Dermis microvascular lymphatic vessel endothelial cell (primary cell): ENCODE measurements at regions not wholly inside any gene's neighbourhood (a gene's known extent, or its start where the extent isn't known, plus 50 kb on each side); places are given as distances from the start of the nearest gene placed in this dataset.

Source experiments
- DNase-seq, 2 donors: peaks; one replicate each; pipeline versions ENCODE4 v3.0.0 to v3.0.0-alpha.2; 2010; ENCODE audit warnings: low read depth in 2 of 2

GRCh38 chr2:203789618-203790017 is 78.0 kb upstream of the CTLA4 start:
- DNase-seq: peak in 1 of 2 donors; percentile 82

GRCh38 chr2:203790134-203790852 is 77.3 kb upstream of the CTLA4 start:
- peak in 1 of 2 donors; percentile 76 for DNase-seq

GRCh38 chr2:203796248-203797010 is 71.1 kb upstream of the CTLA4 start:
- DNase-seq: no peak

GRCh38 chr2:203797276-203797675 is 70.3 kb upstream of the CTLA4 start:
- no peak for DNase-seq

GRCh38 chr2:203797712-203798111 is 69.9 kb upstream of the CTLA4 start:
- DNase-seq: no peak

- DNase-seq: no peak
Measured at GRCh38 chr2:203798296-203799087, 69.1 kb upstream of the CTLA4 start.

- DNase-seq: no peak
Measured at GRCh38 chr2:203799908-203800307, 67.7 kb upstream of the CTLA4 start.

DNA sequence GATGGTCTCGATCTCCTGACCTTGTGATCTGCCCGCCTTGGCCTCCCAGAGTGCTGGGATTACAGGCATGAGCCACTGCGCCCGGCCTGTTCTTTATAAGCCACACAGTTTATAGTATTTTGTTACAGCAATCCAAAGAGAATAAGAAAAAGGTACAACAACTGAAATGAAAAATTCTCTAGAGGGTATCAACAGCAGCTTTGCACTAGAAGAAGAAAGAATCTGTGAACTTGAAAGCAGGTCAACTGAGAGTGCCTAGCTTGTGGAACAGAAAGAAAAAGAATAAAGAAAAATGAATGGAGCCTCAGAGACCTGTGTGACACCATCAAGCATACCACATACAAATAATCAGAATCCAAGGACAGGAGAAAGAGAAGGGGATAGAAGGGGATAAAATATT is 66.8 kb upstream of the CTLA4 start:
- no peak for DNase-seq

GRCh38 chr2:203802342-203803052 is 65.1 kb upstream of the CTLA4 start:
- no peak for DNase-seq

- no peak for DNase-seq
Measured at GRCh38 chr2:203803053-203803429, 64.5 kb upstream of the CTLA4 start.

DNA sequence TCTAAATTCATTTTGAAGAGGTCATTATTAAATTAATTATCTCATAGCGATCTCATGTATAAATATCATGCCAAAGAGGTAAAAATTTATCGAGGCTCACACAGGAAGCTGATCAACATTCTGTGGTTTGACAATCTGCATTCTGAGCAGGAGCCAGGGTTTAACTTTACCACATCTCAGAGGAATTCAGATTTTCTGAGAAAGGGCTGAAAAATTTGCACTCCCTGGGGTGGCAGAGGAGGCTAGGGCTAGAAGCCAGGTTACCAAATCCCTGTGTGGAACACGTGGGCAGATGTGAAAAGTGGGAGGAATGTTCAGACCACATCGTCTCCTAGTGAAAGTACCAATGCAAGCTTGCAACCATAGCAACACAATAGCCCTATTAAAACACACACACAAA is 63.5 kb upstream of the CTLA4 start:
- DNase-seq: no peak

- no peak for DNase-seq
Measured at GRCh38 chr2:203804764-203805485, 62.6 kb upstream of the CTLA4 start.

DNA sequence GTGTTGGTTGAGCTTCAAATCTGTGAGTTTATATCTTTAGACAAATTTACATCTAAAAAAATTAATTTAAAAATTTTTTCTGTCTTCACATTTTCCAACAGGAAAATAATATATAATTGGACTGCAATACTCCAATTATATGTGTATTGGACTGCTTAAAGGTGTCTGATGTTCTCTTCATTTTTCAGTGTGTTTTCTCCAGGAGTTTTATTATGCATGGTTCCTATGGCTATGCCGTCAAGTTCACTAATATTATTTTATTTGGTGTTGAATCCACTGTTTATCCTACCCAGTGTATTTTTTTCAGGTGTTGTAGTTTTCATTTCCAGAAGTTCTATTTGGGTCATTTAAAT is 62.1 kb upstream of the CTLA4 start:
- DNase-seq: no peak

- no peak for DNase-seq
Measured at GRCh38 chr2:203806761-203807160, 60.8 kb upstream of the CTLA4 start.

DNA sequence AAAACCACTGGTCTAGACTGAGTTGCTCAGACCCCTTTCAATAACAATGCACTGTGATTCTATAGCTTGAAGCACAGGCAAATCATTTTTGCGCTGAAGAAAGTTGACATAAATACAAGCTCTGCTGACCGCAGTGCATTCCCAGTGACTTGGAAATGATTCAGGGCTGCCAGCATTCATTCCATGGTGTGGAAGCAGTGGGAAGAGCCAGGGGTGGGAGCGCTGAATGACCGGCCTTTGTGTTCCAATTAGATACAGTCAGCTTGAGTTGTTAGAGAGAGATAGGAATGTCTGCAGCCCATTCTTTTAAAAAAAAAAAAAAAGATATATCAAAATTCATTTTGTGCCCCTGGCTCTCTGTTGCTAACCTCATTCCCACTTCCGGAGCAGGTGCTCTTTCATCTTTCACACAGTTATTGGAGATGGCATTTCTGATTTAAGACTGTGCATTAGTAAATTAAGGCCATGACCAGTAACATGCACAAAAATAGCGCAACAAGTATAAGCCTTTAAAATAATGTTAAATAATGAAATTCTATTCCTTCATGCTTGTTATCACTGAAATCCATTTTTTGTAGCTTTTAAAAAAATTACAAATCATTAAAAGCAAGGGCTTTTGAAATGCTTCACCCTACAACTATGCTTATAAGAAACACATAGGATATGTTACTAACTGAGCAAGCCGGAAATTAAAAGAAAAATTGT is 59.4 kb upstream of the CTLA4 start:
- peak; percentile 66 to 88 for DNase-seq

- peak in 1 of 2 donors; percentile 40 for DNase-seq
Measured at GRCh38 chr2:203809084-203809521, 58.5 kb upstream of the CTLA4 start.

GRCh38 chr2:203809991-203810510 is 57.5 kb upstream of the CTLA4 start:
- DNase-seq: no peak

- peak in 1 of 2 donors; percentile 84 for DNase-seq
Measured at GRCh38 chr2:203811491-203812221, 55.9 kb upstream of the CTLA4 start.
